ENCODE measurements at regions not wholly inside any gene's neighbourhood (a gene's known extent, or its start where the extent isn't known, plus 50 kb on each side); places are given as distances from the start of the nearest gene placed in this dataset.
"Not testable (repeated sequence)": the region's sequence is repeated elsewhere in the genome, so short reads cannot be mapped to it uniquely, and the experiment has no call there.

DNA sequence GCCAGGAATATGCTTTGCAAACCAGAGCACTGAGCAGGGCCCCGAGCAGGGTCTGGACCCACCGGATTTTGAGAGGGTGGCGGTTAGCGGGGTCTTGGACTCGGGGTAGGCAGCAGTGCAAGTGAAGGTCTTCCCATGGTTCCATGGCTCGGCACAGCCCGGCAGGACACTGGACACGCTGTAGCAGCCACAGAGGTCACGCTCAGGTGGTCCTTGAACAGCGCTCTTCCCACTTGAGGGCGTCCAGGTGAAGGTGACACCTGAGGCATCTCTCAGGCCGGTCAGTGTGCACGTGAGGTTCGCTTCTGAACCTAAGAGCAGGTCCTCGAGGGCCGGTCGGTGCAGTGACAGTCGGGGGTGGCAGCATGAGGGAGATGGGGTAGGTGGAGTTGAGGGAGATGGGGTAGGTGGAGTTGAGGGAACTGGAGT is 181.4 kb downstream of the TMEM121 start:
- H3K27ac ChIP-seq; DNase-seq (ENCODE audit: low read depth in 1 of 2, low spot score in 1 of 2); H3K4me1 ChIP-seq (ENCODE audit: low read depth); H3K27me3 ChIP-seq; H3K9me3 ChIP-seq (ENCODE audit: low read depth); H3K4me3 ChIP-seq; H3K36me3 ChIP-seq: not testable (repeated sequence)

DNA sequence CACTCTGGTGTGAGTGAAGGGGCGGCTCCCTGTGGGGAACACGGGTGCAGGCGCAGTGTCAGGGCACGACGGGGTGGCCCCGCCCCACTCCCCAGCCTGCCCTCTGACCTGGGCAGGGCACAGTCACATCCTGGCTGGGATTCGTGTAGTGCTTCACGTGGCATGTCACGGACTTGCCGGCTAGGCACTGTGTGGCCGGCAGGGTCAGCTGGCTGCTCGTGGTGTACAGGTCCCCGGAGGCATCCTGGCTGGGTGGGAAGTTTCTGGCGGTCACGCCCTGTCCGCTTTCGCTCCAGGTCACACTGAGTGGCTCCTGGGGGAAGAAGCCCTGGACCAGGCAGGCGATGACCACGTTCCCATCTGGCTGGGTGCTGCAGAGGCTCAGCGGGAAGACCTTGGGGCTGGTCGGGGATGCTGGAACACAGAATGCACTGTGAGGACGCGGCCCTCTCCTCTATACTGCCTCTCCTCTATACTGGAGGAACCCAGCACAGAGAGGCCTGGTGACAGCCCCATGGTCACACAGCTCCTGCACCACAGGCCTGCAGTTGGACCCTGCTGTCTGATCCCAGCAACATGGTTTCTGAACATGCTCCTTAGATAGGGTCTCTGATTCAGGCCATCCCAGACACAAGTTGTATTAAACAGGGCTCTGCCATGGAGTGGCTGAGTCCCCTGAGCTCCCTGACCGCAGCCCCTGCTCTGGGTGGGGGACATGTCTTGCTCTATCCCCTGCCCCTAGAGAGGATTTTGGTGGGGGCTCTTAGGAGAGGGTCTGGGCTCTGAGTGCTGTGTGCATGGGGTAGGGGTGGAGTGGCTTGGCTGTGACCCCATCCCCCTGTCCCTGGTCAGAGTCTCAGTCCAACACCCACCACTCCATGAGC is 182.1 kb downstream of the TMEM121 start:
- H3K9me3 ChIP-seq (ENCODE audit: low read depth); DNase-seq (ENCODE audit: low read depth in 1 of 2, low spot score in 1 of 2); H3K36me3 ChIP-seq: not testable (repeated sequence)

DNA sequence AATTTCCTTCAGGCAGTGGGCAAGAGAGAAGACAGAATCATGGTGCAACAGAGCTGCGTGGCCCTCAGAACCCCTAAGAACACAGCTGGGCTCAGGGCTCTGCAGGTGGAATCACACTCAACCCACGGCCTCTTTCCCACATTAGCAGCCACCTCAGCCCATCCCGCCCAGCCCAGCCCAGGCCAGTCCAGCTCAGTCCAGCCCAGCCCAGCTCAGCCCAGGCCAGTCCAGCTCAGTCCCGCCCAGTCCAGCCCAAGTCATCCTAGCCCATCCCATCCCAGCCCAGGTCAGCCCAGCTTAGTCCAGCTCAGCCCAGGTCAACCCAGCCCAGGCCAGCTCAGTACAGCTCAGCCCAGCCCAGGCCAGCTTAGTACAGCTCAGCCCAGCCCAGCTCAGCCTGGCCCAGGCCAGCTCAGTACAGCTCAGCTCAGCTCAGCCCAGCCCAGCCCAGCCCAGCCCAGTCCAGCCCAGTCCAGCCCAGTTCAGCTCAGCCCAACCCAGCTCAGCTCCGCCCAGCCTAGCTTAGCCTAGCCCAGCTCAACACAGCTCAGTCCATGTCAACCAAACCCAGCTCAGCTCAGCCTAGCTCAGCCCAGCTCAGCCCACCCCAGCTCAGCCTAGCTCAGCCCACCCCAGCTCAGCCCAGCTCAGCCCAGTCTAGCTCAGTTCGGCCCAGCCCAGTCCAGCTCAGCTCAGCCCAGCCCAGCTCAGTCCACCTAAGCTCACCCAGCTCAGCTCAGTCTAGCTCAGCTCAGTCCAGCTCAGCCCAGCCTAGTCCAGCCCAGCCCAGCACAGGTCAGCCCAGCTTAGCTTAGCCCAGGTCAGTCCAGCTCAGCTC is 183.1 kb downstream of the TMEM121 start:
- no peak overlapping the region for H3K27ac ChIP-seq
- no peaks in the 10 kb centered on the region for H3K9me3 ChIP-seq (ENCODE audit: low read depth)
- TF ChIP-seq, protein P1, sequence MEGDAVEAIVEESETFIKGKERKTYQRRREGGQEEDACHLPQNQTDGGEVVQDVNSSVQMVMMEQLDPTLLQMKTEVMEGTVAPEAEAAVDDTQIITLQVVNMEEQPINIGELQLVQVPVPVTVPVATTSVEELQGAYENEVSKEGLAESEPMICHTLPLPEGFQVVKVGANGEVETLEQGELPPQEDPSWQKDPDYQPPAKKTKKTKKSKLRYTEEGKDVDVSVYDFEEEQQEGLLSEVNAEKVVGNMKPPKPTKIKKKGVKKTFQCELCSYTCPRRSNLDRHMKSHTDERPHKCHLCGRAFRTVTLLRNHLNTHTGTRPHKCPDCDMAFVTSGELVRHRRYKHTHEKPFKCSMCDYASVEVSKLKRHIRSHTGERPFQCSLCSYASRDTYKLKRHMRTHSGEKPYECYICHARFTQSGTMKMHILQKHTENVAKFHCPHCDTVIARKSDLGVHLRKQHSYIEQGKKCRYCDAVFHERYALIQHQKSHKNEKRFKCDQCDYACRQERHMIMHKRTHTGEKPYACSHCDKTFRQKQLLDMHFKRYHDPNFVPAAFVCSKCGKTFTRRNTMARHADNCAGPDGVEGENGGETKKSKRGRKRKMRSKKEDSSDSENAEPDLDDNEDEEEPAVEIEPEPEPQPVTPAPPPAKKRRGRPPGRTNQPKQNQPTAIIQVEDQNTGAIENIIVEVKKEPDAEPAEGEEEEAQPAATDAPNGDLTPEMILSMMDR (IDR thresholded peaks at IDR 0.05; ENCODE audit: low read depth, low read length): no peak
- H3K36me3 ChIP-seq: no peaks in the 10 kb centered on the region
- H3K4me1 ChIP-seq (ENCODE audit: low read depth): no peaks in the 10 kb centered on the region
- no peak overlapping the region for H3K4me3 ChIP-seq
- DNase-seq (ENCODE audit: low read depth in 1 of 2, low spot score in 1 of 2): no peak
- no peaks in the 10 kb centered on the region for H3K27me3 ChIP-seq

More for the DNA sequence above, 182.1 kb downstream of the TMEM121 start:
- not testable (repeated sequence) for H3K27me3 ChIP-seq; H3K4me1 ChIP-seq (ENCODE audit: low read depth); H3K27ac ChIP-seq; H3K4me3 ChIP-seq

DNA sequence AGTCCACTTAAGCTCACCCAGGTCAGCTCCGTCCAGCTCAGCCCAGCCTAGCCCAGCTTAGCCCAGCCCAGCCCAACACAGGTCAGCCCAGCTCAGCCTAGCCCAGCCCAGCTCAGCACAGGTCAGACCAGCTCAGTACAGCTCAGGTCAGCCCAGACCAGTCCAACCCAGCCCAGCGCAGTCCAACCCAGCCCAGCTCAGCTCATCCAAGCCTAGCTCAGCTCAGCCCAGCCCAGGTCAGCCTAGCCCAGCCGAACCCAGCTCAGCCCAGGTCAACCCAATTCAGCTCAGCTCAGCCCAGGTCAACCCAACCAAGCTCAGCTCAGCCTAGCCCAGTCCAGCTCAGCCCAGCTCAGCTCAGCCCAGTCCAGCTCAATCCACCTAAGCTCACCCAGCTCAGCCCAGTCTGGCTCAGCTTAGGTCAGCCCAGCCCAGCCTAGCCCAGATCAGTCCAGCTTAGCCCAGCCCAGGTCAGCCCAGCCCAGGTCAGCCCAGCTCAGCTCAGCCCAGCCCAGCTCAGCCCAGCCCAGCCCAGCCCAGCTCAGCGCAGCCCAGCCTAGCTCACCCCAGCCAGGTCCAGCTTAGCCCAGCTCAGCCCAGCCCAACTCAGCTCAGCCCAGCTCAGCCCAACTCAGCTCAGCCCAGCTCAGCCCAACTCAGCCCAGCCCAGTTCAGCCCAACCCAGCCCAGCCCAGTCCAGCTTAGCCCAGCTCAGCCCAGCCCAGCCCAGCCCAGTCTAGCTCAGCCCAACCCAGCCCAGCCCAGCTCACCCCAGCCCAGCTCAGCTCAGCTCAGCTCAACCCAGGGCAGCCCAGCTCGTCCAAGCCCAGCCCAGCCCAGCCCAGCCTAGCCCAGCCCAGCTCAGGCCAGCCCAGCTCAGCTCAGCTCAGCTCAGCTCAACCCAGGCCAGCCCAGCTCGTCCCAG is 184.0 kb downstream of the TMEM121 start:
- DNase-seq (ENCODE audit: low read depth in 1 of 2, low spot score in 1 of 2): no peak
- no peaks in the 10 kb centered on the region for H3K36me3 ChIP-seq

DNA sequence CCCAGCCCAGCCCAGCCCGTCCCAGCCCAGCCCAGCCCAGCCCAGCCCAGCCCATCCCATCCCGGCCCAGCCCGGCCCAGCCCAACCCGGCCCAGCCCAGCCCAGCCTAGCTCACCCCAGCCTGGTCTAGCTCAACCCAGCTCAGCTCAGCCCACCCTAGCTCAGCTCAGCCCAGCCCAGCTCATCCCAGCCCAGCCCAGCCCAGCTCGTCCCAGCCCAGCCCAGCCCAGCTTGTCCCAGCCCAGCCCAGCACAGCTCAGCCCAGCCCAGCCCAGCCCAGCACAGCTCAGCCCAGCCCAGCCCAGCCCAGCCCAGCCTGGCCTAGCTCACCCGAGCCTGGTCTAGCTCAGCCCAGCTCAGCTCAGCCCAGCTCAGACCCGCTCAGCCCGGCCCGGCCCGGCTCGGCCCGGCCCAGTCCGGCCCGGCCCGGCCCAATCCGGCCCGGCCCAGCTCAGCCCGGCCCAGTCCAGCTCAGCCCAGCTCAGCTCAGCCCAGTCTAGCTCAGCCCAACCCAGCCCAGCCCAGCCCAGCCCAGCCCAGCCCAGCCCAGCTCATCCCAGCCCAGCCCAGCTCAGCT is 184.7 kb downstream of the TMEM121 start:
- H3K27ac ChIP-seq: no peak overlapping the region
- no peak for DNase-seq (ENCODE audit: low read depth in 1 of 2, low spot score in 1 of 2)
- H3K36me3 ChIP-seq: no peaks in the 10 kb centered on the region
- H3K9me3 ChIP-seq (ENCODE audit: low read depth): no peaks in the 10 kb centered on the region
- no peaks in the 10 kb centered on the region for H3K27me3 ChIP-seq
- H3K4me3 ChIP-seq: no peak overlapping the region
- no peaks in the 10 kb centered on the region for H3K4me1 ChIP-seq (ENCODE audit: low read depth)
- TF ChIP-seq, protein P1 (IDR thresholded peaks at IDR 0.05; ENCODE audit: low read depth, low read length): no peak

More for the DNA sequence above, 184.0 kb downstream of the TMEM121 start:
- Histone ChIP-seq H3K4me3 (no peak overlapping the region), H3K27me3 (no peaks in the 10 kb centered on the region), H3K27ac (no peak overlapping the region), H3K4me1 (ENCODE audit: low read depth) (no peaks in the 10 kb centered on the region), H3K9me3 (ENCODE audit: low read depth) (no peaks in the 10 kb centered on the region)
- TF ChIP-seq, protein P1 (IDR thresholded peaks at IDR 0.05; ENCODE audit: low read depth, low read length): no peak
